Progenitor cell of endocrine pancreas (in vitro differentiated cells): ENCODE measurements at regions not wholly inside any gene's neighbourhood (a gene's known extent, or its start where the extent isn't known, plus 50 kb on each side); places are given as distances from the start of the nearest gene placed in this dataset.

ENCODE experiments used
- DNase-seq: peaks from one replicate; pipeline ENCODE4 v3.0.0; 2021; ENCODE audit warnings: low spot score; ENCODE audit not compliant: unreplicated experiment
- H3K27ac Mint-ChIP-seq: 2 replicates; pipeline ENCODE4 v1.8.0; 2021; ENCODE audit warnings: mild to moderate bottlenecking, moderate library complexity, mixed read lengths
- H3K27me3 Mint-ChIP-seq: 2 replicates; pipeline ENCODE4 v1.8.0; 2021; ENCODE audit warnings: mixed read lengths
- H3K36me3 Mint-ChIP-seq: 2 replicates; pipeline ENCODE4 v1.8.0; 2022; ENCODE audit warnings: mixed read lengths; ENCODE audit not compliant: insufficient read depth
- H3K4me1 Mint-ChIP-seq: 2 replicates; pipeline ENCODE4 v1.8.0; 2021; ENCODE audit warnings: low read depth, mixed read lengths
- H3K4me3 Mint-ChIP-seq: 2 replicates; pipeline ENCODE4 v1.8.0; 2021; ENCODE audit warnings: low read depth, mild to moderate bottlenecking, moderate library complexity, mixed read lengths
- H3K9me3 Mint-ChIP-seq: 2 replicates; pipeline ENCODE4 v1.8.0; 2021; ENCODE audit warnings: low read depth, mixed read lengths
- CTCF ChIP-seq: fragments of 200-600 bp; sonication (generic); IDR thresholded peaks from one replicate; pipeline ENCODE4 v1.5.0; 2021; ENCODE audit warnings: antibody characterized with exemption, mild to moderate bottlenecking; ENCODE audit not compliant: unreplicated experiment

GRCh38 chr1:101346419-101346818 is 109.6 kb downstream of the S1PR1 start:
- Mint-ChIP-seq H3K36me3 (no peaks in the 10 kb centered on the region), H3K4me3 (no peak overlapping the region), H3K27ac (no peak overlapping the region), H3K4me1 (peaks cover 9% of the 10 kb centered on the region), H3K27me3 (no peaks in the 10 kb centered on the region), H3K9me3 (peaks cover 11% of the 10 kb centered on the region)
- DNase-seq: no peak
- TF ChIP-seq CTCF: no peak

GRCh38 chr1:101356013-101356412 is 119.2 kb downstream of the S1PR1 start:
- TF ChIP-seq CTCF: no peak
- Mint-ChIP-seq H3K27me3 (no peaks in the 10 kb centered on the region), H3K4me3 (no peak overlapping the region), H3K9me3 (no peaks in the 10 kb centered on the region), H3K36me3 (no peaks in the 10 kb centered on the region), H3K4me1 (peaks cover 9% of the 10 kb centered on the region), H3K27ac (no peak overlapping the region)
- no peak for DNase-seq

- no peak overlapping the region for H3K4me3 Mint-ChIP-seq
- no peaks in the 10 kb centered on the region for H3K9me3 Mint-ChIP-seq
- no peak for DNase-seq
- H3K36me3 Mint-ChIP-seq: no peaks in the 10 kb centered on the region
- H3K4me1 Mint-ChIP-seq: peaks cover 9% of the 10 kb centered on the region
- no peaks in the 10 kb centered on the region for H3K27me3 Mint-ChIP-seq
- no peak for TF ChIP-seq CTCF
- H3K27ac Mint-ChIP-seq: no peak overlapping the region
Measured at GRCh38 chr1:101356604-101357443, 120.0 kb downstream of the S1PR1 start.

GRCh38 chr1:101357444-101357986 is 120.7 kb downstream of the S1PR1 start:
- Mint-ChIP-seq H3K27ac (no peak overlapping the region), H3K27me3 (no peaks in the 10 kb centered on the region), H3K9me3 (no peaks in the 10 kb centered on the region), H3K4me3 (no peak overlapping the region), H3K4me1 (peaks cover 9% of the 10 kb centered on the region), H3K36me3 (no peaks in the 10 kb centered on the region)
- peak; percentile 45 for DNase-seq
- TF ChIP-seq CTCF: peak; percentile 94

GRCh38 chr1:101360506-101360905 is 123.7 kb downstream of the S1PR1 start:
- no peak for DNase-seq
- no peak overlapping the region for H3K4me3 Mint-ChIP-seq
- TF ChIP-seq CTCF: no peak
- no peak overlapping the region for H3K27ac Mint-ChIP-seq
- H3K27me3 Mint-ChIP-seq: peaks cover 2% of the 10 kb centered on the region
- no peaks in the 10 kb centered on the region for H3K36me3 Mint-ChIP-seq
- peaks cover 9% of the 10 kb centered on the region for H3K4me1 Mint-ChIP-seq
- H3K9me3 Mint-ChIP-seq: no peaks in the 10 kb centered on the region
